Activated T-helper 1 cell treated with anti-CD3 and anti-CD28 coated beads, Interleukin-12 subunit alpha, Interleukin-12 subunit beta, Interleukin-2, Interleukin-4 antibody, amounts not matched to agents 30 ng/mL and 10 ng/mL and 1 ng/mL, durations not matched to agents 14 hours and 24 hours and 36 hours (primary cell): ENCODE measurements at regions not wholly inside any gene's neighbourhood (a gene's known extent, or its start where the extent isn't known, plus 50 kb on each side); places are given as distances from the start of the nearest gene placed in this dataset.

Source experiments
- DNase-seq: peaks from one replicate; pipeline ENCODE4 v3.0.0; 2021; ENCODE audit warnings: low spot score
- H3K27ac Mint-ChIP-seq: one replicate; pipeline ENCODE4 v1.8.0; 2021; ENCODE audit warnings: mild to moderate bottlenecking, mixed read lengths
- H3K27me3 Mint-ChIP-seq: one replicate; pipeline ENCODE4 v1.8.0; 2022; ENCODE audit warnings: mild to moderate bottlenecking, moderate library complexity, mixed read lengths; ENCODE audit not compliant: insufficient read depth
- H3K36me3 Mint-ChIP-seq: one replicate; pipeline ENCODE4 v1.8.0; 2021; ENCODE audit warnings: low read depth, mixed read lengths
- H3K4me1 Mint-ChIP-seq: one replicate; pipeline ENCODE4 v1.8.0; 2021; ENCODE audit warnings: low read depth, mixed read lengths
- H3K4me3 Mint-ChIP-seq: one replicate; pipeline ENCODE4 v1.8.0; 2021; ENCODE audit warnings: mild to moderate bottlenecking, moderate library complexity, mixed read lengths
- H3K9me3 Mint-ChIP-seq: one replicate; pipeline ENCODE4 v1.8.0; 2021; ENCODE audit warnings: mixed read lengths
- intact Hi-C: fragments of 100-400 bp; cut with micrococcal nuclease; formaldehyde crosslinking; loops from one replicate; pipeline ENCODE4 v1.15.1; 2024

DNA sequence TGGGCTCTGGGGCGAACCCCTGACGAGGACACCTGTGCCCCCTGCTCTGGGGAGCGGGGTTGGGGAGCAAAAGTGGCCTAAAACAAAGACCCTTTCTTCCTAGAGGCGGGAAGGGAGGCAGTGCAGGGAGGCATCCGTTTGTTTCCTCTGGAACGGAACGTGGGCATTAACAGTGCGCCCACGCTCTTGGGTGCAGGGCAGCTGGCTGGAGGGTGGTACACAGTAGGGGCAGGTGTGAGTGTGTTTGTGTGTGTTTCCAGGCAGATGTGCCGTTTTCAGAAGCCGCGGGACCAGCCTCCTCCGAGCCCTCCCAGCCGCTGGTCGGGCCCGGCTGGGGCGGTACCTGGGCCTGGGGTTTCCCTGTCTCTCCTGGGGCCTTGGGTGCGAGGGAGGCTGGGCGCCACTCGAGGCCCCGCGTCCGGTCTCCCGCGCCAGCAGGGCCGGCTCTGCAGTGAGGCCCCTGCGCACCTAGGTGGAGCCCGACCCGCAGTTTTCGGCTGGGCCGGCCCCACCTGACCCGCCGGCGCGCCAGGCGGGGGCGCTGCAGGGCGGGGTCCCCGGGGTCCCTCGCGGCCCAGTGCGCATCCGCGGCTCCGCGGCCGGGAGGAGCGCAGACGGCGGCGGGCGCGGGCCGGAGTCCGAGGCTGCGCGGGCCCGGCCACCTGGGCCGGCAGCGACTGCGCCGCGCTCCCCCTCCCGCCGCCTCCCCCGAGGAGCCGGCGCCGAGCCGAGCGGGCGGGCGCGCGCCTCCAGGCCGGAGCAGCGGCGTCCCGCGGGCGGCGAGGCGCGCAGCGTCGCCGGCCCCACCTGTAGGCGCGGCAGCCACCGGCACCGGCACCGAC, 1252.7 kb downstream of the BRD1 start:
- H3K27ac Mint-ChIP-seq = no peak overlapping the region
- H3K27me3 Mint-ChIP-seq = peaks cover 6% of the 10 kb centered on the region
- DNase-seq = no peak
- peaks cover 20% of the 10 kb centered on the region for H3K9me3 Mint-ChIP-seq
- no peaks in the 10 kb centered on the region for H3K36me3 Mint-ChIP-seq
- intact Hi-C loops = no loop called here
- no peaks in the 10 kb centered on the region for H3K4me1 Mint-ChIP-seq
- no peak overlapping the region for H3K4me3 Mint-ChIP-seq

DNA sequence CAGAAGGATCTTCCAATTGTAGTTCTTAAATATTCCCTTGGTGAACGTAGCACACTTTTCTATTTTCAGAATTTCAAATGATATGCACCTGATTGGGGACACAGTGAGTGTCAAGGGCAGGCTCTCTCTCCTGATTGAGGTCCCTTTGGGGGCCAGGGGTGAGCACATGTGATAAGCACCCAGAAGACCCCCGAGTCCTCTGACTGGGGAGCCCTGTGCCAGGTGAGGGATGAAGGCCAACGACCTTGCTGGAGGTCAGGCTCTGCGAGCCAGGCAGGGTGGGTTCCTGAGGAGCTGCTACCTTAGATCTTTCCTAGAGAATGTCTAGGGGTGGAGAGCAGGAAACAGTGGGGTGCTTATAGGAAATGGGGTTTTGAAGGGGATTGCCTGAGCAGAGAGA, 1253.9 kb downstream of the BRD1 start:
- intact Hi-C loops = no loop called here
- Mint-ChIP-seq H3K9me3 (peaks cover 21% of the 10 kb centered on the region), H3K27ac (no peak overlapping the region), H3K4me1 (no peaks in the 10 kb centered on the region), H3K27me3 (peaks cover 6% of the 10 kb centered on the region), H3K4me3 (no peak overlapping the region), H3K36me3 (no peaks in the 10 kb centered on the region)
- DNase-seq = no peak

DNA sequence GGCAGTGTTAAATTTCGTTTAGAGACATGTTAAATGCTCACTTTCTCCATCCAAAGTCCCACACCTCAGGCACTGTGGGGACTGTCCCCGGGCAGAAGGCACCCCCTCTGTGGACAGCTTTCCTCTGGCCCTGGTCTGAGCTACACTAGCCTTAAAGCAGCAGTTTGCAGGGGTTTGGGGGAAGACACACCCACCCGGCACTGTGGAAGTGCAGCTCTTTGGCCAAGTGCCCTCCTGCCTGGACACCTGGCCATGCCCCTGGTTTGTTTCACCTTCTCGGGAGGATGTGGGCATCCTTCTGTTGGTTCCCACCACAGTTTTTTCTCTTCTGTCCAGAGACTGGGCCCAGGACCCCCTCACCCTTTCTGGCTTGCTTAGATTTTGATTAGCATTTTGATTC, 1254.7 kb downstream of the BRD1 start:
- H3K9me3 Mint-ChIP-seq = peaks cover 21% of the 10 kb centered on the region
- H3K27me3 Mint-ChIP-seq = peaks cover 6% of the 10 kb centered on the region
- no peak overlapping the region for H3K4me3 Mint-ChIP-seq
- no peak overlapping the region for H3K27ac Mint-ChIP-seq
- no peaks in the 10 kb centered on the region for H3K36me3 Mint-ChIP-seq
- intact Hi-C loops = no loop called here
- no peak for DNase-seq
- no peaks in the 10 kb centered on the region for H3K4me1 Mint-ChIP-seq

- Mint-ChIP-seq H3K27me3 (peaks cover 6% of the 10 kb centered on the region), H3K27ac (no peak overlapping the region), H3K9me3 (peaks cover 21% of the 10 kb centered on the region), H3K4me3 (no peak overlapping the region), H3K36me3 (no peaks in the 10 kb centered on the region), H3K4me1 (no peaks in the 10 kb centered on the region)
- no peak for DNase-seq
- intact Hi-C loops = no loop called here
Measured at GRCh38 chr22:48570912-48571311, 1256.8 kb downstream of the BRD1 start.

DNA sequence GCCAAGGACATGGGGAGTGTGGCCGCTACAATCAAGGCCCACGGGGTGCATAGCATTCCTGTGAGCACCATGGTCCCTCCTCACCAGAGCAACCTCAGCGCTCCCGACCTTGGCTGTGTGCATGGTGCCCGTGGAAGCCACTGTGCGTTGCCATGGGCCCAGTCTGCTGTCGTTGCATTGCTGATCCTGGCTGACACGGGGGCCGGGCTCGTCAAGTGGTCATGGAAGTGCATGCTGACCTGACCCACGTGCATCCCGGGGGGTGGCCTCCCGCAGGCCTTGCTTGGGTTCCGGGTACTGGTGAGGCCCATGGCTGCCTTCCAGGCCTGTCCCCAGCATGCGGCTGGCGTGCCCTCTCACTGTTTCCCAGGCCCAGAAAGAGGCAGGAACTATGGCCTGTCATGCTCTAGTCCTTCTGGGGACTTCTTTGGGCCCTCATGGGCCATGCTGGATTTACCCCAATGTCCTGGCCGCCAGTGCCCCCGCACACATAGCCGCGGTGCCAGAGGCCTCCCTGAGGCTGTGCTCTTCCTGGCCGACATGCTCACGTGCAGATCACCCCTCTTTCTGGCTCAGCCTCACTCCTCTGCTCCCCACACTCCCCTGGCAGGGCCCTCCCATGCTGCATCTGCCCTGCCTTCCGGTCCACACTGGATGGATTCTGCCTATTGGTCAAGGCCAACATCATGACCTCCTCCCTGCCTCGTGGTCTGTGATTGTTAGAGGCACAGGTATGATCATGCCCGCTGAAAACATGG, 1258.0 kb downstream of the BRD1 start:
- Mint-ChIP-seq H3K27me3 (peaks cover 4% of the 10 kb centered on the region), H3K27ac (no peak overlapping the region), H3K36me3 (no peaks in the 10 kb centered on the region), H3K4me3 (no peak overlapping the region), H3K4me1 (no peaks in the 10 kb centered on the region), H3K9me3 (peaks cover 21% of the 10 kb centered on the region)
- DNase-seq = no peak
- intact Hi-C loops = no loop called here

- Mint-ChIP-seq H3K4me3 (no peak overlapping the region), H3K9me3 (peaks cover 21% of the 10 kb centered on the region), H3K36me3 (no peaks in the 10 kb centered on the region), H3K4me1 (no peaks in the 10 kb centered on the region), H3K27ac (no peak overlapping the region), H3K27me3 (peaks cover under 1% of the 10 kb centered on the region)
- no peak for DNase-seq
- intact Hi-C loops = no loop called here
Measured at GRCh38 chr22:48568736-48569330, 1258.8 kb downstream of the BRD1 start.

GRCh38 chr22:48567213-48567975, 1260.3 kb downstream of the BRD1 start:
- Mint-ChIP-seq H3K36me3 (no peaks in the 10 kb centered on the region), H3K4me1 (no peaks in the 10 kb centered on the region), H3K27ac (no peak overlapping the region), H3K9me3 (peaks cover 19% of the 10 kb centered on the region), H3K27me3 (no peaks in the 10 kb centered on the region), H3K4me3 (peak overlapping the region; percentile 4)
- DNase-seq = no peak
- intact Hi-C loops = no loop called here

- no peaks in the 10 kb centered on the region for H3K27me3 Mint-ChIP-seq
- peaks cover 12% of the 10 kb centered on the region for H3K9me3 Mint-ChIP-seq
- no peak for DNase-seq
- intact Hi-C loops = no loop called here
- no peaks in the 10 kb centered on the region for H3K4me1 Mint-ChIP-seq
- H3K4me3 Mint-ChIP-seq = peak overlapping the region; percentile 4
- H3K36me3 Mint-ChIP-seq = no peaks in the 10 kb centered on the region
- no peak overlapping the region for H3K27ac Mint-ChIP-seq
Measured at GRCh38 chr22:48566741-48567140, 1260.9 kb downstream of the BRD1 start.

DNA sequence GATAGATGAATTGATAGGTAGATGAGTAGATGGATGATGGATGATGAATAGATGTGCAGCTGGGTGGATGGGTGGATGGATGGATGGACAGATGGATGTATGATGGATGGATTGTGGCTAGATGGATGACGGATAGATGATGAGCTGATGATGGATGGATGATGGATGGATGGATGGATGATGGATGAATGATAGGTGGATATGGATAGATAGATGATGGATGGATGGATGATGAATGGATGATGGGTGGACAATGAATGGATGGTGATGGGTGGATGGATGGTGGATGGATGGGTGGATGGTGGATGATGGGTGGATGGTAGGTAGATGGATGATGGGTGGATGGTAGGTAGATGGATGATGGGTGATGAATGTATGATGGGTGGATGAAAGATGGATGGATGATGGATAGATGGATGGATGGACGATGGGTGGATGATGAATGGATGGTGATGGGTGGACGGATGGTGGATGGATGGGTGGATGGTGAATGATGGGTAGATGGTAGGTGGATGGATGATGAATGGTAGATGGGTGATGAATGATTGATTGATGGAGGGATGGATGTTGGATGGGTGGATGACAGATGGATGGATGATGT, 1261.7 kb downstream of the BRD1 start:
- Mint-ChIP-seq H3K4me1 (no peaks in the 10 kb centered on the region), H3K36me3 (no peaks in the 10 kb centered on the region), H3K27me3 (no peaks in the 10 kb centered on the region), H3K4me3 (no peak overlapping the region), H3K27ac (no peak overlapping the region), H3K9me3 (peaks cover 9% of the 10 kb centered on the region)
- intact Hi-C loops = no loop called here
- DNase-seq = no peak

DNA sequence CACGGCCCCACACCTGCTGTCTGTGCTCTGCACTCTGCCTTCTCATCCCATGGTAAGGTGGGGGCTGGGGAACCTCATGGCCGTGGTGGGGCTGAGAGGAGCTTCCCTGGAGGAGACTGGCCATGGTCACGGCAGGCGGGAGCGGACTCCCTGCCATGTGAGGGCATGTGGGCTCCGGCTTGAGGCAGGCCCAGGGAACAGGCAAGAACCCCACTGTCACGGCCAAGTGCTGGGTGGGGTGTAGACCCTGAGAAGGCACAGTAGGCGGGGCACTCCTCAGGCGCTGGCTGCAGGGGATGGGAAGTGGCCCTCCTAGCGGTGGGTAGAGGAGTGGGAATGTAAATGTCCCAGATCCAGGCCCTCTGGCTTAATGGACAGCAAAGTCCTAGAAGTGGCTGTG, 1262.7 kb downstream of the BRD1 start:
- H3K27me3 Mint-ChIP-seq = no peaks in the 10 kb centered on the region
- peaks cover 2% of the 10 kb centered on the region for H3K9me3 Mint-ChIP-seq
- H3K4me3 Mint-ChIP-seq = no peak overlapping the region
- intact Hi-C loops = no loop called here
- no peaks in the 10 kb centered on the region for H3K4me1 Mint-ChIP-seq
- DNase-seq = no peak
- no peak overlapping the region for H3K27ac Mint-ChIP-seq
- H3K36me3 Mint-ChIP-seq = no peaks in the 10 kb centered on the region

- Mint-ChIP-seq H3K4me1 (no peaks in the 10 kb centered on the region), H3K9me3 (no peaks in the 10 kb centered on the region), H3K36me3 (no peaks in the 10 kb centered on the region), H3K27ac (no peak overlapping the region), H3K4me3 (no peak overlapping the region), H3K27me3 (no peaks in the 10 kb centered on the region)
- no peak for DNase-seq
- intact Hi-C loops = no loop called here
Measured at GRCh38 chr22:48563966-48564330, 1263.7 kb downstream of the BRD1 start.

DNA sequence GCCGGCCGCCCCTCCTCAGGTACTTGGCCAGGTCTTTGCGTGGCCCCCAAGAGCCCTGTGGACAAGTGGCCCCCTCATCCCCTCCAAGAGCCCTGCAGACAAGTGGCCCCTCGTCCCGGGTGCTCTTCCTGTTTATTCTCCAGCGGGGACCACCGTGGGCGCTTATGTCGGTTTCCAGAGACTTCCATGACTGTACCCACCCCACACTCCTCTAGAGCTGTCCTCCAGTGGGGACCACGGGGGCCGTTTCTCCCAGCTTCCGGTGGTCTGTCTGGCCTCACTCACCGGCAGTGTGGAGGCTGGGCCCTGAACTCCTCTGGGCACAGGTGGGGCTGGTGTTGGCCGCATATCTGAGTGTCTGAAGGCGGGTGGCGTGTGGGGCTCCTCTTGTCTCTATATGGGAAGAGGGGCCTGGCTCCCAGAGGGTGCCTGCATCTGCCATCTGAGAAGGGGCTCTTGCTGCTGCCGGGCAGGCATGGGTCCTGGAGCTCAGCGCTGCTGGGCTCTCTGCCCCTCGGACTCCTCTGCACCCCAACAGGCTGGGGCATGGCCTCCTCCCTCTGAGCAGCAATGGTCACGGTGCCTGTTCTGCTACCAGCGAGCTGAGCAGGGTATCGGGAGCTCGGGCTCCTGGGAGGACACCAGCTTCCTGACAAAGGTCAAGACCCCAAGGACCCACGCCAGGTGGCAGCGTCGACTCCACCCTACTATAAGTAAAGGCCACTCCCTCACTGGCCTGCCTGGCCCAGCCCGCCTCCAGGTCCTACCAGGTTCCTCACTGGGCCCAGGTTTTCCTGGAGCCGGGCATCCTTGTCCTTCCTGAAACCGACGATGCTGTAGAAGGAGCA, 1264.3 kb downstream of the BRD1 start:
- intact Hi-C loops = no loop called here
- Mint-ChIP-seq H3K27me3 (no peaks in the 10 kb centered on the region), H3K4me1 (no peaks in the 10 kb centered on the region), H3K9me3 (no peaks in the 10 kb centered on the region), H3K27ac (no peak overlapping the region), H3K36me3 (no peaks in the 10 kb centered on the region), H3K4me3 (no peak overlapping the region)
- DNase-seq = no peak
